ENCODE measurements at regions not wholly inside any gene's neighbourhood (a gene's known extent, or its start where the extent isn't known, plus 50 kb on each side); places are given as distances from the start of the nearest gene placed in this dataset.

DNA sequence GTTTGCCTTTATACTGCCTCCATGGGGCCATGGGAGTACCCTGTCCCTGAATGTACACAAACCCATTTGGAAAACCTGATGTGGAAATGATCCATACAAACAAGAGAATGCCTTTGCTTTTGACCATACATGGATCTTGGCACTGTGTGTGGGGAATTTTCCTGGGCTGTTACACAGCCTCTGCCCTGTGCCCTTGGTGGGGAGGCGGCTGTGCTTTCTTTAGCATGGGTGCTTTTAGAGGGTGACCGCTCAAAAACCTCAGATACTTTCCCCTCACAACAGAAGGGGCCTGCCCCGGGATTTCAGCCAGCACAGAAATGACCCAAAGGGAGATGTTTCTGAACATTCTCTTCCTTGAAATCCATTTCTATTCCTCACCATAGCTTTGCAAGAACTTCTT is 194.8 kb downstream of the LMO4 start:
- H3K27ac ChIP-seq: no peak overlapping the region
- no peaks in the 10 kb centered on the region for H3K27me3 ChIP-seq
- no peaks in the 10 kb centered on the region for H3K36me3 ChIP-seq
- H3K9me3 ChIP-seq: no peaks in the 10 kb centered on the region
- H3K4me3 ChIP-seq: no peak overlapping the region
- 73% methylated on average over 3 of the region's 3 CpGs for WGBS
- H3K4me1 ChIP-seq: no peaks in the 10 kb centered on the region
- no peak for TF ChIP-seq EP300 (IDR thresholded peaks at IDR 0.05)
- no peak for TF ChIP-seq POLR2A (IDR thresholded peaks at IDR 0.05)
- no peak for TF ChIP-seq POLR2AphosphoS5 (IDR thresholded peaks at IDR 0.05)
- TF ChIP-seq CTCF (IDR thresholded peaks at IDR 0.05): no peak
- DNase-seq (ENCODE audit: low spot score in 2 of 2): no peak

GRCh38 chr1:87524021-87524754 is 195.5 kb downstream of the LMO4 start:
- Histone ChIP-seq H3K4me1 (no peaks in the 10 kb centered on the region), H3K9me3 (no peaks in the 10 kb centered on the region), H3K27ac (no peak overlapping the region), H3K27me3 (no peaks in the 10 kb centered on the region), H3K4me3 (no peak overlapping the region), H3K36me3 (no peaks in the 10 kb centered on the region)
- no peak for TF ChIP-seq POLR2A (IDR thresholded peaks at IDR 0.05)
- TF ChIP-seq CTCF (IDR thresholded peaks at IDR 0.05): no peak
- TF ChIP-seq EP300 (IDR thresholded peaks at IDR 0.05): no peak
- TF ChIP-seq POLR2AphosphoS5 (IDR thresholded peaks at IDR 0.05): no peak
- no peak for DNase-seq (ENCODE audit: low spot score in 2 of 2)
- WGBS: 72% methylated on average over 14 of the region's 14 CpGs

DNA sequence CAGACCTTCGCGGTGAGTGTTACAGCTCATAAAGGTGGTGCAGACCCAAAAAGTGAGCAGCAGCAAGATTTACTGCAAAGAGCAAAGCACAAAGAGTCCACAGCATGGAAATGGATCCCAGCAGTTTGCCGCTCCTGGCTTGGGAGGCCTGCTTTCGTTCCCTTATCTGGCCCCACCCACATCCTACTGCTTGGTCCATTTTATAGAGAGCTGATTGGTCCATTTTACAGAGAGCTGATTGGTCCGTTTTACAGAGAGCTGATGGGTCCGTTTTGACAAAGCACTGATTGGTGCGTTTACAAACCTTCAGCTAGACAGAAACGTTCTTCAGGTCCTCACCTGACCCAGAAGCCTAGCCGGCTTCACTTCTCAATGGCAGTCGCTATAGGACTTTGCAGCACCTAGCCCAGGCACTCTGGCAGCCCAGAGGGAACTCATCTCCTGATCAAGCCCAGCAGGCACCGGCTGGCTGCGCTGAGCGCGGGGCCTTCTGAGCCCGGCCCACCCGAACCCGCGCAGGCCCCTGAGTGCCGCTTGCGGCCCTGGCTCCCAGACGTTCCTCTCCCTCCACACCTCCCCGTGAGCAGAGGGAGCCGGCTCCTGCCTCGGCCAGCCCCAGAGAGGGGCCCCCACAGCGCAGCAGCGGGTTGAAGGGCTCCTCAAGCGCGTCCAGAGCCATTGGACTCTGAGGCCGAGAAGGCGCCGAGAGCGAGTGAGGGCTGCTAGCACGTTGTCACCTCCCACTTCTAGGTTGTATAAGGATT is 200.3 kb downstream of the LMO4 start:
- DNase-seq (ENCODE audit: low spot score in 2 of 2): no peak
- no peak for TF ChIP-seq POLR2A (IDR thresholded peaks at IDR 0.05)
- no peak for TF ChIP-seq EP300 (IDR thresholded peaks at IDR 0.05)
- TF ChIP-seq POLR2AphosphoS5 (IDR thresholded peaks at IDR 0.05): no peak
- no peak for TF ChIP-seq CTCF (IDR thresholded peaks at IDR 0.05)
- Histone ChIP-seq H3K27me3 (no peaks in the 10 kb centered on the region), H3K36me3 (no peaks in the 10 kb centered on the region), H3K27ac (no peak overlapping the region), H3K4me3 (no peak overlapping the region), H3K9me3 (no peaks in the 10 kb centered on the region), H3K4me1 (no peaks in the 10 kb centered on the region)
- 98% methylated on average over 25 of the region's 33 CpGs for WGBS

DNA sequence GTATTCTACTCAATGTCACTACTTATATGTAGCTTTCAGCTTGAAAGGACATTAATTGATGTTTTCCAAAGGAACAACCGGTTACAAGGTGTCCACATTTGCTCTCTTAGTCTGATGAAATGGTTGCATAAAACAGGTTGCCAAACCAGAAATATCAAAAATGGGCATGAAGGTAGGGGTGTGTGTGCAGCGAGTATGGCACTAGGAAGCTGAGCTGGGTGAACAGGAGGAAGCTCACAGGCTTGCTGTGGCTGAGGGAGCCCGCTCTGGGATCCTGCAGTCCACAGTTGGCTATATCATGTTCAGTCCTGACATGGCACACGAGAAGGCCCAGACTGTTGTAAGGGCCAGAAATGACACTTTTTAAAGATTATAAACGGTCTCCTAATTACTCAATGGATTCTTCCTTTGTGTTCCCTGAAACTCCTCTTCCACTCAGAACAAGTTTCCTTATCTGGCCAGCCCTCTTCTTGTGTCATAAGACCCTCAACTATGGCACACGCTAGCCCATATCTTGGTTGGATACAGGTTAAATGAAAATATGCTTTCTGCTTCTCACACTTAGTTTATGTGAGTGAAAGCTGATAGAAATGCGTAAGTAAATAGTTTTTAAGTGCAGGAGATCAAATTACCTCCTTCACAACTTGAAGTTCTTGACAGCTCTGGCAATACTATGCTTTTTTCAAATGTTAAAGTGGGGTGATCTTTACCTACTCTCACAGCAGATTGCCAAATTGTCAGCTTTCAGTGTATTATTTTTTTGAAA is 201.5 kb downstream of the LMO4 start:
- no peaks in the 10 kb centered on the region for H3K4me1 ChIP-seq
- WGBS: 79% methylated on average over 7 of the region's 7 CpGs
- no peak for DNase-seq (ENCODE audit: low spot score in 2 of 2)
- H3K27me3 ChIP-seq: no peaks in the 10 kb centered on the region
- no peaks in the 10 kb centered on the region for H3K36me3 ChIP-seq
- H3K27ac ChIP-seq: no peak overlapping the region
- H3K4me3 ChIP-seq: no peak overlapping the region
- no peaks in the 10 kb centered on the region for H3K9me3 ChIP-seq
- TF ChIP-seq POLR2AphosphoS5 (IDR thresholded peaks at IDR 0.05) (no peak), POLR2A (IDR thresholded peaks at IDR 0.05) (no peak), EP300 (IDR thresholded peaks at IDR 0.05) (no peak), CTCF (IDR thresholded peaks at IDR 0.05) (no peak)

GRCh38 chr1:87535551-87535950 is 206.9 kb downstream of the LMO4 start:
- H3K9me3 ChIP-seq: no peaks in the 10 kb centered on the region
- H3K36me3 ChIP-seq: no peaks in the 10 kb centered on the region
- no peak for DNase-seq (ENCODE audit: low spot score in 2 of 2)
- H3K27ac ChIP-seq: no peak overlapping the region
- H3K4me3 ChIP-seq: no peak overlapping the region
- no peaks in the 10 kb centered on the region for H3K27me3 ChIP-seq
- WGBS: 40% methylated on average over 1 of the region's 1 CpG
- H3K4me1 ChIP-seq: no peaks in the 10 kb centered on the region
- TF ChIP-seq CTCF (IDR thresholded peaks at IDR 0.05): no peak

All from suprapubic skin (tissue), 4 donors.